Esophagus muscularis mucosa (tissue), 3 donors: ENCODE measurements at regions not wholly inside any gene's neighbourhood (a gene's known extent, or its start where the extent isn't known, plus 50 kb on each side); places are given as distances from the start of the nearest gene placed in this dataset.

Experiments used
- POLR2A ChIP-seq: fragments of 450-650 bp; IDR thresholded peaks from one replicate; pipeline ENCODE4 v1.6.1; 2017; ENCODE audit warnings: antibody characterized with exemption, moderate library complexity, mild to moderate bottlenecking, low read depth
- TF ChIP-seq, protein P1 (sequence below), 3 experiments: fragments of 200-600 bp in 2 of 3; fragments of 450-650 bp in 1 of 3; sonication (generic) in 2 of 3; IDR thresholded peaks; one replicate each; pipeline ENCODE4 v1.5.1; 2017 to 2019; ENCODE audit warnings: antibody characterized with exemption in 3 of 3, mild to moderate bottlenecking in 2 of 3, moderate library complexity in 1 of 3

DNA sequence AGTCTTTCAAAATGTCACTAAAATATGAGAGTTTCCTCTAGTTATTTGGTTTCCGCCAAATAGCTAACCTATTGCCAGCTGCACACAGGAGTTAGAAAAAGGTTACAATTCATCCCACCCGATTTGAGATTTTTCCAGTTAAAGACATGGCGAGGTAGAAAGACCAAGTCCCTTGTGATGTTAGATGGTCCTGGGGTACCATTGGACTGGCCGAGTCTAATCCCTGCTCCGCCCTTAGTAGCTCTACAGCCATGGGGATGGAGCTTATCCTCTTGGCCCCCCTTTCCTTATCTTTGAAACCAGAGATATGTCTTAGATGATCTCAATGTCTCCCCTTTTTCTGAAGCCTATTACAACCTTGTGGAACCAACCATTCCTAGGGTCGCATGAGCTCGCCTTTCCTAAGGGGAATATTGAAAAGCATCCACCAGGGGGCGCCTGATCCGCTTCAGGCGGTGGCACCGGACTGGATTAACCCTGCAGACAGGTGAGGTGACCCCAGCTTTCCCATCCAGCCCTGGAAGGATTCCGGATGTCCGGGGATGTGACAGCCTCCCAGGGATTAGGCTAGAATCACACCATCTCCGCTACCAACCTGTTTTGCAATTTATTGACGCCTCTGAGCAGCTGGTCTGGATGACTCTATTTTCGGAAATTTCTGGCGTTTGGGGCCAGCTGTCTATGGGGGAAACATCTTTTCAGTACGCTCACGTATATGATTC, 68.3 kb upstream of the SIM2 start:
- no peak for TF ChIP-seq POLR2A
- TF ChIP-seq, protein P1, sequence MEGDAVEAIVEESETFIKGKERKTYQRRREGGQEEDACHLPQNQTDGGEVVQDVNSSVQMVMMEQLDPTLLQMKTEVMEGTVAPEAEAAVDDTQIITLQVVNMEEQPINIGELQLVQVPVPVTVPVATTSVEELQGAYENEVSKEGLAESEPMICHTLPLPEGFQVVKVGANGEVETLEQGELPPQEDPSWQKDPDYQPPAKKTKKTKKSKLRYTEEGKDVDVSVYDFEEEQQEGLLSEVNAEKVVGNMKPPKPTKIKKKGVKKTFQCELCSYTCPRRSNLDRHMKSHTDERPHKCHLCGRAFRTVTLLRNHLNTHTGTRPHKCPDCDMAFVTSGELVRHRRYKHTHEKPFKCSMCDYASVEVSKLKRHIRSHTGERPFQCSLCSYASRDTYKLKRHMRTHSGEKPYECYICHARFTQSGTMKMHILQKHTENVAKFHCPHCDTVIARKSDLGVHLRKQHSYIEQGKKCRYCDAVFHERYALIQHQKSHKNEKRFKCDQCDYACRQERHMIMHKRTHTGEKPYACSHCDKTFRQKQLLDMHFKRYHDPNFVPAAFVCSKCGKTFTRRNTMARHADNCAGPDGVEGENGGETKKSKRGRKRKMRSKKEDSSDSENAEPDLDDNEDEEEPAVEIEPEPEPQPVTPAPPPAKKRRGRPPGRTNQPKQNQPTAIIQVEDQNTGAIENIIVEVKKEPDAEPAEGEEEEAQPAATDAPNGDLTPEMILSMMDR (IDR thresholded peaks at IDR 0.05), result peak; percentile 25 to 57 (median 48)
